GM10266 (cell line): ENCODE measurements at regions not wholly inside any gene's neighbourhood (a gene's known extent, or its start where the extent isn't known, plus 50 kb on each side); places are given as distances from the start of the nearest gene placed in this dataset.

Source experiments
- DNase-seq: peaks from one replicate; pipeline ENCODE4 v3.0.0; 2012; ENCODE audit errors: extremely low spot score
- TF ChIP-seq, protein P1 (sequence below): IDR thresholded peaks from 2 replicates; pipeline ENCODE4 v1.5.1; 2012; ENCODE audit warnings: mild to moderate bottlenecking, low read depth; ENCODE audit not compliant: control insufficient read depth, insufficient read depth; ENCODE audit errors: missing control alignments

GRCh38 chr18:45528712-45529336 lies 86.5 kb upstream of the SLC14A2 start:
- TF ChIP-seq, protein P1, sequence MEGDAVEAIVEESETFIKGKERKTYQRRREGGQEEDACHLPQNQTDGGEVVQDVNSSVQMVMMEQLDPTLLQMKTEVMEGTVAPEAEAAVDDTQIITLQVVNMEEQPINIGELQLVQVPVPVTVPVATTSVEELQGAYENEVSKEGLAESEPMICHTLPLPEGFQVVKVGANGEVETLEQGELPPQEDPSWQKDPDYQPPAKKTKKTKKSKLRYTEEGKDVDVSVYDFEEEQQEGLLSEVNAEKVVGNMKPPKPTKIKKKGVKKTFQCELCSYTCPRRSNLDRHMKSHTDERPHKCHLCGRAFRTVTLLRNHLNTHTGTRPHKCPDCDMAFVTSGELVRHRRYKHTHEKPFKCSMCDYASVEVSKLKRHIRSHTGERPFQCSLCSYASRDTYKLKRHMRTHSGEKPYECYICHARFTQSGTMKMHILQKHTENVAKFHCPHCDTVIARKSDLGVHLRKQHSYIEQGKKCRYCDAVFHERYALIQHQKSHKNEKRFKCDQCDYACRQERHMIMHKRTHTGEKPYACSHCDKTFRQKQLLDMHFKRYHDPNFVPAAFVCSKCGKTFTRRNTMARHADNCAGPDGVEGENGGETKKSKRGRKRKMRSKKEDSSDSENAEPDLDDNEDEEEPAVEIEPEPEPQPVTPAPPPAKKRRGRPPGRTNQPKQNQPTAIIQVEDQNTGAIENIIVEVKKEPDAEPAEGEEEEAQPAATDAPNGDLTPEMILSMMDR, result no peak
- no peak for DNase-seq

- TF ChIP-seq, protein P1, result no peak
- no peak for DNase-seq
Observed at GRCh38 chr18:45538444-45538843, 76.8 kb upstream of the SLC14A2 start.

DNA sequence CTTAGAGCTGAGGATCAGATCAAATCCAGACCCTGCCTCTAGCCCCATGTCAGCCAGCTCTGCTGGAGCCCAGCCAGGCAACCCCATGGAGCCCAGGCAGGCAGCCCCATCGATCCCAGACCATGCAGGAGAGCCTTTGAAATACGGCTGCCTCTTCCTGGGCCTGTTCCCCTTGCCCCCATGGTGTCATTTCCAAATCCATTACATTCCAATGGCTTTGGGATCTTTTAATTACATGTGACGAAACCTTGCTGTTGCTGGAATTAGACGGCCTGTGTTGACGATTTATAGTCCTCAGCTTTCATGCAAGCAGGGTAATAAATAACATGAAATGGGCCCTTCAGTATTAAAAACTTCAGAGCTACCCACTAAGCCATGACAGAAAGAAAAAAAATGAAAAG lies 75.8 kb upstream of the SLC14A2 start:
- DNase-seq, result no peak
- TF ChIP-seq, protein P1, result no peak

DNA sequence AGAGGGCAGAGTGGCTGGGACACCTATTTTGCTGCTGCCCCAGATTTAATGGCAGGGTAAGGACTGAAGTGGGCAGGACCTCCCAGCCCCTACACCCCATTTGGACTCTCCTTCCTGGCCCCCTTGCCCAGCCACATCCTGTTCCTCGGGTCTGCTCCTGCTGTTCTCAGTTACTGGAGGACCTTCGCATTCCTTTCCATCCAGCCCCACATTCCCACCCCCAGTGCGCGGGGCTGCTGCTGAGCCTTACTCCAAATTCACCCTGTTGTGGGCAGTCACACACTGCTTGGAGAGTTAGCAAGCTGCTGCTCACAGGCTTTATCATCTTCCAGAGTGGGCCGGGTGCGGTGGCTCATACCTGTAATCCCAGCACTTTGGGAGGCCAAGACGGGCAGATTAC lies 75.2 kb upstream of the SLC14A2 start:
- DNase-seq, result no peak
- TF ChIP-seq, protein P1, result no peak

- TF ChIP-seq, protein P1, result no peak
Observed at GRCh38 chr18:45541421-45541820, 73.9 kb upstream of the SLC14A2 start.

DNA sequence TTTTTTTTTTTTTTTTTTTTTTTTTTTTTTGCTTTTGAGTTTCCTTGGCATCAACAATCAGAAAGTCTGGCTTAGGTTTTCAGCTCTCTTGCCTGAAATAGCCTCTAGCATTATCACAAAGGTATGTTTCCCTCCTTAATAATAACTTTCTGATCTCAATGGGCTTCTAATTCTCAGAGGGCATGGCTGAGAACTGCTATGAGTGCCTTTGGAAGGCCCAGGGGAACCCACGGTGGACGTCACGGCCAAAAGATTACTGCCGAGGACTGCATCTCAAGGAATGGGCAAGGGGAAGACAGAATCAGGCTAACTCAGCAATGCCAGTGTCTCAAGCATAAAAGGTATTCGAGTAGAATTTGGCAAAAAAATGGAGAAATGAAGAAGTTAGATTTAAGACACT lies 73.2 kb upstream of the SLC14A2 start:
- TF ChIP-seq, protein P1, result no peak

More at GRCh38 chr18:45541421-45541820, 73.9 kb upstream of the SLC14A2 start:
- no peak for DNase-seq

DNA sequence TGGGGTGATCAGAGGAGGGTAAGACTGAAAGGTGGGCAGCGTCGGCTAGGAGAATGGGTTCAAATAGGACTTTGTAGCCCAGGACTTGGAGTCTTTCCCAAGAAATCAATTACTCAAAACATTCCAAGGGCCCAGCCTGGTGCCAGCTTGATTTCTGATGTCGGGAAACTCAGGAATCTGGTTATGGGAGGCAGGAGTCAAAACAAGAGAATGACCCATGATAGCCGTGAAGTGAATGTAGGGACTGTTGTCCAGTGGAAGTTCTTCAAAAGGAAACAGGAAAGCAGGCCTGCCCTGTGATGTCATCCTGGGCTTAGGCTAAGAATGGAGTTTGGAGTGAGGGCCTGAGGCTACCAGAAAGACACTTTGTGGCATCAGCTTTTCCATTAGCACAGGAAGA lies 67.4 kb upstream of the SLC14A2 start:
- DNase-seq, result no peak
- TF ChIP-seq, protein P1, result no peak

More for the DNA sequence above, 73.2 kb upstream of the SLC14A2 start:
- DNase-seq, result no peak
